Central memory CD8-positive, alpha-beta T cell (primary cell): ENCODE measurements at regions not wholly inside any gene's neighbourhood (a gene's known extent, or its start where the extent isn't known, plus 50 kb on each side); places are given as distances from the start of the nearest gene placed in this dataset.
"Not testable (repeated sequence)": the region's sequence is repeated elsewhere in the genome, so short reads cannot be mapped to it uniquely, and the experiment has no call there.

Experiments used
- ATAC-seq: fragments of 150-1000 bp; cut with Tn5 transposase; replicated peaks from 2 replicates; pipeline ENCODE4 v1.10.0; 2022; ENCODE audit warnings: mild to moderate bottlenecking, moderate FRiP score, moderate number of reproducible peaks; ENCODE audit not compliant: poor library complexity, severe bottlenecking; ENCODE audit errors: extremely low read depth
- DNase-seq, 2 donors: peaks; one replicate each; pipeline ENCODE4 v3.0.0; 2021; ENCODE audit warnings: low spot score in 2 of 2
- H3K27ac Mint-ChIP-seq: one replicate; pipeline ENCODE4 v1.8.0; 2022; ENCODE audit warnings: low read depth, mild to moderate bottlenecking, moderate library complexity, mixed read lengths
- H3K27me3 Mint-ChIP-seq: one replicate; pipeline ENCODE4 v1.8.0; 2022; ENCODE audit warnings: mixed read lengths
- H3K36me3 Mint-ChIP-seq: one replicate; pipeline ENCODE4 v1.8.0; 2022; ENCODE audit warnings: mild to moderate bottlenecking, moderate library complexity, mixed read lengths; ENCODE audit not compliant: insufficient read depth
- H3K4me1 Mint-ChIP-seq: one replicate; pipeline ENCODE4 v1.8.0; 2022; ENCODE audit warnings: mixed read lengths
- H3K4me3 Mint-ChIP-seq: one replicate; pipeline ENCODE4 v1.8.0; 2022; ENCODE audit warnings: mild to moderate bottlenecking, moderate library complexity, mixed read lengths
- H3K9me3 Mint-ChIP-seq: one replicate; pipeline ENCODE4 v1.8.0; 2022; ENCODE audit warnings: mixed read lengths

- Mint-ChIP-seq H3K9me3 (no peaks in the 10 kb centered on the region), H3K4me1 (no peaks in the 10 kb centered on the region), H3K4me3 (no peak overlapping the region), H3K36me3 (no peaks in the 10 kb centered on the region), H3K27ac (no peak overlapping the region), H3K27me3 (peaks cover 11% of the 10 kb centered on the region)
- DNase-seq = no peak
- no peak for ATAC-seq
Measured at GRCh38 chr14:38710196-38710595, 392.8 kb downstream of the SEC23A start.

DNA sequence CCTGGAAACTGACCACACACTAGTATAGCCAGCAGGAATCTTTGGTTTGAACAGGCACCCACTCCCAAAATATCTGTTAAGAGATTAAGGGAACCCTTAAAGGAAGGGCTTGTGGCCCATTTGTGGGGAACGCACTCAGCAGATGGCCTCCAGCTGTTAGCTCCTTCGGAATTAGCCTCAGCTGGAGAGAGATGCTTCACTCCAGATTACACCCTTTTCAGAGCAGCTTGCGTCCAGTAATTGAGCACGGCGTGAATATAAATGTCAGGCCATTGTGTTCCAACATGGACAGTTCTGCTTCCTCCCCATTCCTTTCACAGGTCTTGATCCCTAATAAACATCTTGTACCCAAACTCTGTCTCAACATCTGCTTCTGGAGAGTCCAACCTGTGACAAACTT, 397.8 kb downstream of the SEC23A start:
- no peaks in the 10 kb centered on the region for H3K4me1 Mint-ChIP-seq
- no peak overlapping the region for H3K27ac Mint-ChIP-seq
- H3K36me3 Mint-ChIP-seq = no peaks in the 10 kb centered on the region
- ATAC-seq = no peak
- H3K9me3 Mint-ChIP-seq = no peaks in the 10 kb centered on the region
- no peak overlapping the region for H3K4me3 Mint-ChIP-seq
- no peaks in the 10 kb centered on the region for H3K27me3 Mint-ChIP-seq
- no peak for DNase-seq

GRCh38 chr14:38704220-38704619, 398.8 kb downstream of the SEC23A start:
- Mint-ChIP-seq H3K4me1 (no peaks in the 10 kb centered on the region), H3K9me3 (peaks cover under 1% of the 10 kb centered on the region), H3K27me3 (no peaks in the 10 kb centered on the region), H3K36me3 (no peaks in the 10 kb centered on the region), H3K27ac (no peak overlapping the region), H3K4me3 (no peak overlapping the region)
- DNase-seq (no peak), ATAC-seq (no peak)

DNA sequence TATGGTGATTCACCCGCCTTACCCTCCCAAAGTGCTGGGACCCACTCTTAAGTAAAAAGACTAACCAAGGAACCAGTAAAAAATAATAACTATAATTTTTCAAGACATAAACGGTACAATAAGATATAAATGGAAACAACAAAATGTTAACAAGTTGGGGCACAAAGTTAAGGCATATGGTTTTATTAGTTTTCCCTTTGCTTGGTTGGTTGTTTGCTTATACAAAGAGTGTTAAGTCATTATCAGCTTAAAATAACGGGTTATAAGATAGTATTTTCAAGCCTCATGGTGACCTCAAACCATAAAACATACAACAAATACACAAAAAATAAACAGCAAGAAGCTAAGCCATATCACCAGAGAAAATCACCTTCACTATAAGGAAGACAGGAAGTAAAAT, 406.1 kb downstream of the SEC23A start:
- Mint-ChIP-seq H3K36me3 (no peaks in the 10 kb centered on the region), H3K9me3 (peaks cover 18% of the 10 kb centered on the region), H3K4me3 (no peak overlapping the region), H3K27me3 (no peaks in the 10 kb centered on the region), H3K4me1 (no peaks in the 10 kb centered on the region), H3K27ac (no peak overlapping the region)
- ATAC-seq (no peak), DNase-seq (no peak)

GRCh38 chr14:38693423-38693822, 409.6 kb downstream of the SEC23A start:
- Mint-ChIP-seq H3K27ac (no peak overlapping the region), H3K27me3 (no peaks in the 10 kb centered on the region), H3K36me3 (no peaks in the 10 kb centered on the region), H3K4me3 (no peak overlapping the region), H3K4me1 (no peaks in the 10 kb centered on the region), H3K9me3 (peaks cover 11% of the 10 kb centered on the region)
- DNase-seq (no peak), ATAC-seq (no peak)

GRCh38 chr14:38669027-38669426, 413.1 kb upstream of the CLEC14A start:
- Mint-ChIP-seq H3K4me1 (no peaks in the 10 kb centered on the region), H3K27me3 (no peaks in the 10 kb centered on the region)
- ATAC-seq = no peak

DNA sequence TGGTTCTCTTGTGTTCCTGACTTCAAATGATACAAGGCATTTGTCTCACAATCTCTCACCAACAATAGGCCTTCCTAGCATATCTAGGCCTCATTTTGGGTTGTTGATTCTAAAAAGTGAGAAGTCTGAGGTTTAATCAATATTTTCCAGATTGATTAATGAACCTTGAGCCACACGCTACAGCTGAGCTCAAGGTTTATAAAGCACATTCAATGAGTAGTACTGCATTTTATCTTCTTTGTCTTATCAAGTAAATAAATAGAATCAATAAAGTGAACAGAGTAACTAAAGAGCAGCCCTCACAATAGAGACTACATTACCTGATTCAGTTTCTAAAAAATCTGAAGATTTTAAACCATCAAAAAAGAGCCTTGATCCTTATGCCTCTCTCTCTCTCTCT, 407.5 kb upstream of the CLEC14A start:
- no peak for DNase-seq
- Mint-ChIP-seq H3K4me1 (no peaks in the 10 kb centered on the region), H3K4me3 (no peak overlapping the region), H3K27me3 (no peaks in the 10 kb centered on the region), H3K9me3 (no peaks in the 10 kb centered on the region), H3K36me3 (no peaks in the 10 kb centered on the region), H3K27ac (no peak overlapping the region)
- no peak for ATAC-seq

More at GRCh38 chr14:38669027-38669426, 413.1 kb upstream of the CLEC14A start:
- Mint-ChIP-seq H3K36me3 (no peaks in the 10 kb centered on the region), H3K9me3 (peaks cover 8% of the 10 kb centered on the region), H3K4me3 (no peak overlapping the region), H3K27ac (no peak overlapping the region)
- no peak for DNase-seq

GRCh38 chr14:38662781-38663180, 406.9 kb upstream of the CLEC14A start:
- ATAC-seq (no peak), DNase-seq (no peak)
- Mint-ChIP-seq H3K4me3 (no peak overlapping the region), H3K36me3 (no peaks in the 10 kb centered on the region), H3K4me1 (no peaks in the 10 kb centered on the region), H3K27me3 (no peaks in the 10 kb centered on the region), H3K27ac (no peak overlapping the region), H3K9me3 (no peaks in the 10 kb centered on the region)

DNA sequence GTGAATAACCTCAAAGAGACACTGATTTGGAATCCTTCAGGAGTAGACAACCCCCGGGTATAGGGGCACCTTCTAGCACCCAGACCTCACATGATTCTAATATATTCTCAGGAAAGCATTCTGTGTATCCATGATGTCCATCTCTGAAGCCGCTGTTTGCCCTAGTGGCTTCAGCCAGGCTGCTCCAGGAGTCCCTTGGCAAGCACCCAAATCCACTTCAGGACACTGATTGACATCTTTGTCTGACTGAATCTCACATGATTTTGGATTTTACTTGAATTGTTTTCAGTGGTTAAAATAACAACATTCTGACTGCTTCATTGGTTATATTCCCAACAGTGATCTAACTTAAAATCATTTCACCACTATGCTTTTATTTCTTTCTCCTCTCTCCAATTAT, 390.5 kb upstream of the CLEC14A start:
- Mint-ChIP-seq H3K27ac (no peak overlapping the region), H3K4me3 (no peak overlapping the region)

DNA sequence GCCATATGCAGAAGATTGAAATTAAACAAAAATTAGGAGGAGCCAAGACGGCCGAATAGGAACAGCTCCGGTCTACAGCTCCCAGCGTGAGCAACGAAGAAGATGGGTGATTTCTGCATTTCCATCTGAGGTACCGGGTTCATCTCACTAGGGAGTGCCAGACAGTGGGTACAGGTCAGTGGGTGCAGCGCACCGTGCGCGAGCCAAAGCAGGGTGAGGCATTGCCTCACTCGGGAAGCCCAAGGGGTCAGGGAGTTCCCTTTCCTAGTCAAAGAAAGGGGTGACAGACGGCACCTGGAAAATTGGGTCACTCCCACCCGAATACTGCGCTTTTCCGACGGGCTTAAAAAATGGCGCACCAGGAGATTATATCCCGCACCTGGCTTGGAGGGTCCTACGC, 379.0 kb upstream of the CLEC14A start:
- H3K27ac Mint-ChIP-seq, H3K36me3 Mint-ChIP-seq, H3K4me1 Mint-ChIP-seq, H3K27me3 Mint-ChIP-seq, ATAC-seq, H3K4me3 Mint-ChIP-seq, DNase-seq: not testable (repeated sequence)
- peaks cover 14% of the 10 kb centered on the region for H3K9me3 Mint-ChIP-seq

More for the DNA sequence above, 390.5 kb upstream of the CLEC14A start:
- H3K9me3 Mint-ChIP-seq = peaks cover 9% of the 10 kb centered on the region
- H3K27me3 Mint-ChIP-seq = no peaks in the 10 kb centered on the region
- ATAC-seq (no peak), DNase-seq (no peak)
- H3K36me3 Mint-ChIP-seq = no peaks in the 10 kb centered on the region
- no peaks in the 10 kb centered on the region for H3K4me1 Mint-ChIP-seq

- H3K9me3 Mint-ChIP-seq = peaks cover 14% of the 10 kb centered on the region
- no peaks in the 10 kb centered on the region for H3K27me3 Mint-ChIP-seq
- no peak overlapping the region for H3K4me3 Mint-ChIP-seq
- DNase-seq (no peak), ATAC-seq (no peak)
- no peaks in the 10 kb centered on the region for H3K36me3 Mint-ChIP-seq
- no peaks in the 10 kb centered on the region for H3K4me1 Mint-ChIP-seq
- H3K27ac Mint-ChIP-seq = no peak overlapping the region
Measured at GRCh38 chr14:38629412-38629811, 373.5 kb upstream of the CLEC14A start.

DNA sequence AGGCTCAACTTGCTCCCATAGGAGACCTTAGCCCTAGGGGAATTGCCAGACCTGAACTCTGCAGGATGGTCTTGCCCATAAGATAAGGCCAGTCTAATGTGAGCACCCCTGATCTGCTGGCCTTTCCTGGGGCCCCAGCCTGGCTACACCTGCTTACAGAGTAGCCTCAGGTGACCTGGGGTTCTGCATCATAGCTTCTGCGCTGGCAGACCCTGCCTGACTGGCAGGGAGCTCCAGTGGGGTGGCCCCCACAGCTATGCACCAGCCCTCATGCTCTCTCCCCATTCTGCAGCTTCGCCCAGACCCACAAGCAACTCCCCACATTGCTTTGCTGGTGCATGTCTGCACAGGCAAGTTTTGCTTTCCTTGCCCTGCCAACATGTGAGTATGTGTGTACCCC, 371.3 kb upstream of the CLEC14A start:
- Mint-ChIP-seq H3K27ac (no peak overlapping the region), H3K9me3 (peaks cover 19% of the 10 kb centered on the region), H3K4me1 (no peaks in the 10 kb centered on the region), H3K36me3 (peaks cover 2% of the 10 kb centered on the region), H3K27me3 (no peaks in the 10 kb centered on the region), H3K4me3 (no peak overlapping the region)
- ATAC-seq (no peak), DNase-seq (no peak)

DNA sequence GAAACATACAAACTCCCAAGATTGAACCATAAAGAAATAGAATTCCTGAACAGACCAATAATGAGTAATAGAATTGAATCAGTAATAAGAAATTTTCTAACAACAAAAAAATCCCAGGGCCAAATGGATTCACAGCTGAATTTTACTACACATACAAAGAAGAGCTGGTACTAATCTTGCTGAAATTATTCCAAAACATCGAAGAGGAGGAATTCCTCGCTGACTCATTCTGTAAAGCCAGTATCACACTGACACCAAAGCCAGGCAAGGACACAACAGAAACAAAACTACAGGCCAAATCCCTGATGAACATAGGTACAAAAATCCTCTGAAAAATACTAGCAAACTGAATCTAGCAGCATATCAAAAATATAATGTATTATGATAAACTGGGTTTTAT, 367.8 kb upstream of the CLEC14A start:
- Mint-ChIP-seq H3K4me3 (no peak overlapping the region), H3K9me3 (peaks cover 16% of the 10 kb centered on the region), H3K27ac (no peak overlapping the region), H3K36me3 (peaks cover 2% of the 10 kb centered on the region), H3K4me1 (no peaks in the 10 kb centered on the region), H3K27me3 (no peaks in the 10 kb centered on the region)
- no peak for ATAC-seq
- DNase-seq = no peak

DNA sequence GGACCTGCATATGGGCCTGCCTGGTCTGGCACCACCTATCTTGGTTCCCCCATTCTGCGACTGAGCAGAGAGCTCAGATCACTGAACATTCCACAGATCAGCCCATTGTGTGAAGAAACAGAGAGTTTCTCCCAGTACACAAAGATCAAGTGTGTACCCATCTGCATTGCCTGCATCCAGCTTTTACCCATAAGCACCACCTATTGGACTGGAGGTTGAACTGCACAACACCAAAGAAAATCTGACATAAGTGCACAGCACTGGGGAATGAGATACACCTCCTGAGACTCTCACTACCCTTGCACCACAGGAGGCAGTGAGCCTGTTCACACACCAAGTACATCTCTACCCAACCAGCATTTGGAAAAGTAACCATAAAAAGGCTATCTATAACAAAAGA, 362.6 kb upstream of the CLEC14A start:
- H3K4me1 Mint-ChIP-seq = no peaks in the 10 kb centered on the region
- ATAC-seq = no peak
- no peak overlapping the region for H3K4me3 Mint-ChIP-seq
- no peak overlapping the region for H3K27ac Mint-ChIP-seq
- no peak for DNase-seq
- peaks cover 12% of the 10 kb centered on the region for H3K9me3 Mint-ChIP-seq
- peaks cover 2% of the 10 kb centered on the region for H3K36me3 Mint-ChIP-seq
- H3K27me3 Mint-ChIP-seq = no peaks in the 10 kb centered on the region
